SK-N-MC (cell line): ENCODE measurements at regions not wholly inside any gene's neighbourhood (a gene's known extent, or its start where the extent isn't known, plus 50 kb on each side); places are given as distances from the start of the nearest gene placed in this dataset.

ENCODE experiments used
- EZH2 ChIP-seq: fragments of 200-600 bp; sonication (generic); IDR thresholded peaks from one replicate; pipeline ENCODE4 v1.6.1; 2017; ENCODE audit warnings: antibody characterized with exemption
- POLR2AphosphoS5 ChIP-seq: IDR thresholded peaks from 2 replicates; pipeline ENCODE4 v1.6.1; 2012; ENCODE audit warnings: mild to moderate bottlenecking, low read depth, low read length, borderline replicate concordance

- TF ChIP-seq EZH2 (no peak), POLR2AphosphoS5 (no peak)
These were observed 585.3 kb downstream of the PTPRU start for GRCh38 chr1:29821605-29822004.
